Fibroblast of pulmonary artery (primary cell): ENCODE measurements at regions not wholly inside any gene's neighbourhood (a gene's known extent, or its start where the extent isn't known, plus 50 kb on each side); places are given as distances from the start of the nearest gene placed in this dataset.

Source experiments
- DNase-seq: peaks from one replicate; pipeline ENCODE4 v3.0.0-alpha.2; 2010; ENCODE audit warnings: low read depth
- H3K4me3 ChIP-seq: replicated peaks from 2 replicates; pipeline ENCODE4 v1.5.1; 2011; ENCODE audit warnings: low read depth, mild to moderate bottlenecking, control low read depth, low read length, moderate library complexity
- TF ChIP-seq, protein P1 (sequence below): IDR thresholded peaks from 2 replicates; pipeline ENCODE4 v1.5.1; 2011; ENCODE audit warnings: mild to moderate bottlenecking, control low read depth, low read length, inconsistent platforms; ENCODE audit errors: missing control alignments

- DNase-seq, result no peak
- no peak overlapping the region for H3K4me3 ChIP-seq
- TF ChIP-seq, protein P1, sequence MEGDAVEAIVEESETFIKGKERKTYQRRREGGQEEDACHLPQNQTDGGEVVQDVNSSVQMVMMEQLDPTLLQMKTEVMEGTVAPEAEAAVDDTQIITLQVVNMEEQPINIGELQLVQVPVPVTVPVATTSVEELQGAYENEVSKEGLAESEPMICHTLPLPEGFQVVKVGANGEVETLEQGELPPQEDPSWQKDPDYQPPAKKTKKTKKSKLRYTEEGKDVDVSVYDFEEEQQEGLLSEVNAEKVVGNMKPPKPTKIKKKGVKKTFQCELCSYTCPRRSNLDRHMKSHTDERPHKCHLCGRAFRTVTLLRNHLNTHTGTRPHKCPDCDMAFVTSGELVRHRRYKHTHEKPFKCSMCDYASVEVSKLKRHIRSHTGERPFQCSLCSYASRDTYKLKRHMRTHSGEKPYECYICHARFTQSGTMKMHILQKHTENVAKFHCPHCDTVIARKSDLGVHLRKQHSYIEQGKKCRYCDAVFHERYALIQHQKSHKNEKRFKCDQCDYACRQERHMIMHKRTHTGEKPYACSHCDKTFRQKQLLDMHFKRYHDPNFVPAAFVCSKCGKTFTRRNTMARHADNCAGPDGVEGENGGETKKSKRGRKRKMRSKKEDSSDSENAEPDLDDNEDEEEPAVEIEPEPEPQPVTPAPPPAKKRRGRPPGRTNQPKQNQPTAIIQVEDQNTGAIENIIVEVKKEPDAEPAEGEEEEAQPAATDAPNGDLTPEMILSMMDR, result no peak
Observed at GRCh38 chr6:78559056-78559455, 308.3 kb upstream of the IRAK1BP1 start.

- no peak overlapping the region for H3K4me3 ChIP-seq
- DNase-seq, result peak; percentile 3
- TF ChIP-seq, protein P1, result no peak
Observed at GRCh38 chr6:78561015-78561414, 306.3 kb upstream of the IRAK1BP1 start.

- H3K4me3 ChIP-seq, result no peak overlapping the region
- no peak for DNase-seq
- TF ChIP-seq, protein P1, result no peak
Observed at GRCh38 chr6:78565997-78566396, 301.4 kb upstream of the IRAK1BP1 start.

GRCh38 chr6:78570044-78570443, 297.3 kb upstream of the IRAK1BP1 start:
- no peak for DNase-seq
- TF ChIP-seq, protein P1, result no peak
- no peak overlapping the region for H3K4me3 ChIP-seq

- H3K4me3 ChIP-seq, result no peak overlapping the region
- TF ChIP-seq, protein P1, result no peak
- DNase-seq, result no peak
Observed at GRCh38 chr6:78577585-78577984, 289.8 kb upstream of the IRAK1BP1 start.

GRCh38 chr6:78578430-78578829, 288.9 kb upstream of the IRAK1BP1 start:
- no peak overlapping the region for H3K4me3 ChIP-seq
- TF ChIP-seq, protein P1, result no peak
- no peak for DNase-seq

GRCh38 chr6:78580923-78581322, 286.4 kb upstream of the IRAK1BP1 start:
- H3K4me3 ChIP-seq, result no peak overlapping the region
- TF ChIP-seq, protein P1, result no peak
- no peak for DNase-seq
